Loucy (cell line): ENCODE measurements at regions not wholly inside any gene's neighbourhood (a gene's known extent, or its start where the extent isn't known, plus 50 kb on each side); places are given as distances from the start of the nearest gene placed in this dataset.

ENCODE experiments used
- EZH2phosphoT487 ChIP-seq: fragments of 200-600 bp; IDR thresholded peaks from 2 replicates; pipeline ENCODE4 v1.6.1; 2018; ENCODE audit warnings: antibody characterized with exemption, mild to moderate bottlenecking, moderate library complexity, borderline replicate concordance
- TF ChIP-seq, protein P1 (sequence below): fragments of 200-600 bp; sonication (generic); conservative IDR thresholded peaks from 2 replicates; pipeline ENCODE4 v1.5.1; 2014; ENCODE audit warnings: mild to moderate bottlenecking, antibody characterized with exemption, low read length

DNA sequence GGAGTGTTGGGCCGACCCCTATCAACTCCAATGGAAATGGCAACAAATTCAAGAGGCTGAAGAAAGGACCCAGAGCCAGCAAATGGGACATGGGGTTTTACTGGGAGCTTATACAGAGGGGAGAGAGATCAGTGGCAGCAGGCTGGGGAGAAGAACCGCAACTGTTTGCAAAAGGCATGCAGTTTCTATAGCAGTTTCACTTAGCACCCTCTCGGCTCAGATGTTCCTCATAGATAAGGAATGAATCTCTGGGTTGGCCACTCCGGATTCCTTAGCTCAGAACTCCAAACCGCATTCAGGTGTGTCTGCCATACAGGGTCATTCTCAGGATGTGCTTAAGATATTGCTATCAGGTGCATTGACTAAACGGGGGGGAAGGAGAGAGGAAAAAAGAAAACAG lies 71.1 kb upstream of the RPL38 start:
- TF ChIP-seq, protein P1, sequence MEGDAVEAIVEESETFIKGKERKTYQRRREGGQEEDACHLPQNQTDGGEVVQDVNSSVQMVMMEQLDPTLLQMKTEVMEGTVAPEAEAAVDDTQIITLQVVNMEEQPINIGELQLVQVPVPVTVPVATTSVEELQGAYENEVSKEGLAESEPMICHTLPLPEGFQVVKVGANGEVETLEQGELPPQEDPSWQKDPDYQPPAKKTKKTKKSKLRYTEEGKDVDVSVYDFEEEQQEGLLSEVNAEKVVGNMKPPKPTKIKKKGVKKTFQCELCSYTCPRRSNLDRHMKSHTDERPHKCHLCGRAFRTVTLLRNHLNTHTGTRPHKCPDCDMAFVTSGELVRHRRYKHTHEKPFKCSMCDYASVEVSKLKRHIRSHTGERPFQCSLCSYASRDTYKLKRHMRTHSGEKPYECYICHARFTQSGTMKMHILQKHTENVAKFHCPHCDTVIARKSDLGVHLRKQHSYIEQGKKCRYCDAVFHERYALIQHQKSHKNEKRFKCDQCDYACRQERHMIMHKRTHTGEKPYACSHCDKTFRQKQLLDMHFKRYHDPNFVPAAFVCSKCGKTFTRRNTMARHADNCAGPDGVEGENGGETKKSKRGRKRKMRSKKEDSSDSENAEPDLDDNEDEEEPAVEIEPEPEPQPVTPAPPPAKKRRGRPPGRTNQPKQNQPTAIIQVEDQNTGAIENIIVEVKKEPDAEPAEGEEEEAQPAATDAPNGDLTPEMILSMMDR, result no peak
- TF ChIP-seq EZH2phosphoT487, result no peak
